ENCODE measurements at regions not wholly inside any gene's neighbourhood (a gene's known extent, or its start where the extent isn't known, plus 50 kb on each side); places are given as distances from the start of the nearest gene placed in this dataset.

- DNase-seq (ENCODE audit: low read depth), result no peak
- TF ChIP-seq, protein P1, sequence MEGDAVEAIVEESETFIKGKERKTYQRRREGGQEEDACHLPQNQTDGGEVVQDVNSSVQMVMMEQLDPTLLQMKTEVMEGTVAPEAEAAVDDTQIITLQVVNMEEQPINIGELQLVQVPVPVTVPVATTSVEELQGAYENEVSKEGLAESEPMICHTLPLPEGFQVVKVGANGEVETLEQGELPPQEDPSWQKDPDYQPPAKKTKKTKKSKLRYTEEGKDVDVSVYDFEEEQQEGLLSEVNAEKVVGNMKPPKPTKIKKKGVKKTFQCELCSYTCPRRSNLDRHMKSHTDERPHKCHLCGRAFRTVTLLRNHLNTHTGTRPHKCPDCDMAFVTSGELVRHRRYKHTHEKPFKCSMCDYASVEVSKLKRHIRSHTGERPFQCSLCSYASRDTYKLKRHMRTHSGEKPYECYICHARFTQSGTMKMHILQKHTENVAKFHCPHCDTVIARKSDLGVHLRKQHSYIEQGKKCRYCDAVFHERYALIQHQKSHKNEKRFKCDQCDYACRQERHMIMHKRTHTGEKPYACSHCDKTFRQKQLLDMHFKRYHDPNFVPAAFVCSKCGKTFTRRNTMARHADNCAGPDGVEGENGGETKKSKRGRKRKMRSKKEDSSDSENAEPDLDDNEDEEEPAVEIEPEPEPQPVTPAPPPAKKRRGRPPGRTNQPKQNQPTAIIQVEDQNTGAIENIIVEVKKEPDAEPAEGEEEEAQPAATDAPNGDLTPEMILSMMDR (IDR thresholded peaks at IDR 0.05; ENCODE audit: insufficient read depth, low read depth, low read length, missing control alignments), result no peak
Measured at GRCh38 chr6:3596766-3597165, 139.9 kb upstream of the SLC22A23 start.

DNA sequence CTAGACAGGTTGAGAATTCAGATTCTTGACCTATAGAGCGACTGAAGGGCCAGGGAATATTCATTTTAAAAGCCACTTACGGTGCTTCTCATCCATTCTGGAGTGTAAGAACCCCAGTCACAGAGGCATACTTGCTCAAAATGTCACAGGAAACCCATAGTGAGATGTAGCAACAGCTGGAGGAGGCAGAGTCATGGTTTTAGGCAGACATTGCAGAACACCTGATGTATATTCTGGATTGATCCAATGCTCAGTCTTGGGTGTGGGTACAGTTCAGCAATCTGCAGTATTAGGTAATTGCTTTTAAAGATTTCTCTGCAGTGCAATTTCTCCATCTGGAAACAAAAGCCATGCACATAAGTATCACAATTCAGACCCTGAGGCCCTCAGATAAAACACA lies 137.4 kb upstream of the SLC22A23 start:
- peak; percentile 55 for DNase-seq (ENCODE audit: low read depth)
- no peak overlapping the region for H3K4me3 ChIP-seq (ENCODE audit: low read length)
- TF ChIP-seq, protein P1 (IDR thresholded peaks at IDR 0.05; ENCODE audit: insufficient read depth, low read depth, low read length, missing control alignments), result no peak

More at GRCh38 chr6:3596766-3597165, 139.9 kb upstream of the SLC22A23 start:
- H3K4me3 ChIP-seq (ENCODE audit: low read length), result no peak overlapping the region

DNA sequence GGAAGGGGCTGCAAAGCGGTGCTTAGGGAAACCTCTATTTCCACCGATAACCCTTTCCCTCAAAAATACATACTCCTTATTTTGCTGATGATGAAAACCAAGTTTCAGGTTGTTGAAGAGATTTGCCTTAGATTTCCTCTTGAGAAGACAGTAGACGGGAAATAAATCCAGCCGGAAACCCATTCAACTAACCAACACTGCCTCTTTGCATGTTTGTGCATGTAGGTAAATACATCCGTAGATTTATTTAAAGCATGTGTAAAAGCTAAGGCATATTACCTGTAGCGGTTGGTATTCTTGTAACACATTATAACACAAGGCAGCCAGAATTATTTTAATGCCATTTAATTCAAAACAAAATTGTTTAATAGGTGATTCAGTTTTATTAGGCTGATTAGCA lies 136.3 kb upstream of the SLC22A23 start:
- peak; percentile 81 for DNase-seq (ENCODE audit: low read depth)
- H3K4me3 ChIP-seq (ENCODE audit: low read length), result no peak overlapping the region
- TF ChIP-seq, protein P1 (IDR thresholded peaks at IDR 0.05; ENCODE audit: insufficient read depth, low read depth, low read length, missing control alignments), result no peak

- DNase-seq (ENCODE audit: low read depth), result peak; percentile 100
- TF ChIP-seq, protein P1 (IDR thresholded peaks at IDR 0.05; ENCODE audit: insufficient read depth, low read depth, low read length, missing control alignments), result no peak
- H3K4me3 ChIP-seq (ENCODE audit: low read length), result no peak overlapping the region
Measured at GRCh38 chr6:3592371-3592941, 135.6 kb upstream of the SLC22A23 start.

- TF ChIP-seq, protein P1 (IDR thresholded peaks at IDR 0.05; ENCODE audit: insufficient read depth, low read depth, low read length, missing control alignments), result no peak
- H3K4me3 ChIP-seq (ENCODE audit: low read length), result no peak overlapping the region
- DNase-seq (ENCODE audit: low read depth), result no peak
Measured at GRCh38 chr6:3591970-3592369, 135.1 kb upstream of the SLC22A23 start.

DNA sequence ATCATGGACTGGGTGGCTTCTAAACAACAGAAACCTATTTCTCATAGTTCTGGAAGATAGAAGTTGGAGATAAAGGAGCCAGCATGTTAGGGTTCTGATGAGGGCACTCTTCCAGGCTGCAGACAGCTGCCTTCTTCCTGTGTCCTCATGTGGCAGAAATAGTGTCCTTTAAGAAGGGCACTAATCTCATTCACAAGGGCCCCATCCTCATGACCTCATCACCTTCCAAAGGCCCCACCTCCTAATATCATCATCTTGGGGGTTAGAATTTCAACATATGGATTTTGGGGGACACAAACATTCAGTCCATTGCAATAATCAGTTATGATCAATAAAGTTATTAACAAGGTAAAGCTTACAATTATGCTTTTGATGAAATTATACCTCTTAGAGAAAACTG lies 130.8 kb upstream of the SLC22A23 start:
- TF ChIP-seq, protein P1 (IDR thresholded peaks at IDR 0.05; ENCODE audit: insufficient read depth, low read depth, low read length, missing control alignments), result no peak
- no peak for DNase-seq (ENCODE audit: low read depth)
- H3K4me3 ChIP-seq (ENCODE audit: low read length), result no peak overlapping the region

DNA sequence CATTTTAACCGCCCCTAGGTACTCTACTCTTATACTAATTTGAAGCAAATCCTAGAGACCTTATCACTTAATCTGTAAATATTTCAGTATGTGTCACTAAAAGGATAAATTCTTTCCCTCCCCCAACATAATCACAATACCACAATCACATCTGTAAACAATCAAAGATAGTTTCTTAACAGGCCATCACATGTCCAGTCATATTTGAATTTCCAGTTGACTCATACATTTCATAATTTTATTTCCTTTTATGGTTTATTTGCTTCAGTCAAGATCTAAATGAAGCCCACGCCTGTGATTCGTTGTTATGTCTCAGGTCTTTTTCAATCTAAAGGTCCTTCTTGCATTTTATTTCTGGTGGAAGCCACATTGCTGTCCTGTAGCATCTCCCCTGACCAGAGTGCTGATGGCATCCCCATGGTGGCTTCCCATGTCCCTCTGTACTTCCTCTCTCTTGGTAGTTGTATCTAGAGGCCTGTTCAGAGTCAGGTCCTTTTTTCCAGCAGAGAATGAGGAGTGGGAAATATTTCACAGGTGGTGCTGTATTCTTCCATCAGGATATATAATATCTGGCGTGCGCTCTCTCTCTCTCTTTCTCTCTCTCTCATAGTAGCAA lies 128.6 kb upstream of the SLC22A23 start:
- peak; percentile 88 for DNase-seq (ENCODE audit: low read depth)
- TF ChIP-seq, protein P1 (IDR thresholded peaks at IDR 0.05; ENCODE audit: insufficient read depth, low read depth, low read length, missing control alignments), result no peak
- no peak overlapping the region for H3K4me3 ChIP-seq (ENCODE audit: low read length)

Measured in epithelial cell of esophagus (primary cell).